ENCODE measurements at regions not wholly inside any gene's neighbourhood (a gene's known extent, or its start where the extent isn't known, plus 50 kb on each side); places are given as distances from the start of the nearest gene placed in this dataset.

GRCh38 chr13:59490651-59491050 is 673.1 kb downstream of the DIAPH3 start:
- 77% methylated on average over 1 of the region's 1 CpG for WGBS (ENCODE audit: insufficient coverage, insufficient replicate concordance, low lambda C conversion rate, missing lambda C conversion rate)
- Histone ChIP-seq H3K4me3 (no peak overlapping the region), H3K4me1 (ENCODE audit: control insufficient read depth, insufficient read depth, low read length) (no peaks in the 10 kb centered on the region), H2AFZ (ENCODE audit: control insufficient read depth, low read depth, low read length) (no peak overlapping the region), H3K27ac (ENCODE audit: control insufficient read depth, insufficient read depth) (no peak overlapping the region), H4K20me1 (ENCODE audit: control insufficient read depth, insufficient read depth) (no peaks in the 10 kb centered on the region), H3K4me2 (ENCODE audit: control insufficient read depth, insufficient read depth) (no peak overlapping the region), H3K9ac (ENCODE audit: control insufficient read depth, insufficient read depth, low read length) (no peak overlapping the region), H3K27me3 (replicated peaks in 1 of 2; ENCODE audit: control insufficient read depth in 2 of 2, insufficient read depth in 2 of 2, low read length in 1 of 2) (no peaks in the 10 kb centered on the region), H3K36me3 (ENCODE audit: control insufficient read depth in 2 of 2, insufficient read depth in 2 of 2, low read length in 1 of 2) (no peaks in the 10 kb centered on the region), H3K9me3 (replicated peaks; ENCODE audit: control insufficient read depth, insufficient read depth, low read length) (no peaks in the 10 kb centered on the region), H3K79me2 (ENCODE audit: control insufficient read depth, insufficient read depth, low read length) (no peaks in the 10 kb centered on the region)
- no peak for FAIRE-seq
- TF ChIP-seq USF1 (IDR thresholded peaks at IDR 0.05; ENCODE audit: borderline replicate concordance, extremely low read length, insufficient read depth, low read depth, low read length): no peak
- TF ChIP-seq, protein P1, sequence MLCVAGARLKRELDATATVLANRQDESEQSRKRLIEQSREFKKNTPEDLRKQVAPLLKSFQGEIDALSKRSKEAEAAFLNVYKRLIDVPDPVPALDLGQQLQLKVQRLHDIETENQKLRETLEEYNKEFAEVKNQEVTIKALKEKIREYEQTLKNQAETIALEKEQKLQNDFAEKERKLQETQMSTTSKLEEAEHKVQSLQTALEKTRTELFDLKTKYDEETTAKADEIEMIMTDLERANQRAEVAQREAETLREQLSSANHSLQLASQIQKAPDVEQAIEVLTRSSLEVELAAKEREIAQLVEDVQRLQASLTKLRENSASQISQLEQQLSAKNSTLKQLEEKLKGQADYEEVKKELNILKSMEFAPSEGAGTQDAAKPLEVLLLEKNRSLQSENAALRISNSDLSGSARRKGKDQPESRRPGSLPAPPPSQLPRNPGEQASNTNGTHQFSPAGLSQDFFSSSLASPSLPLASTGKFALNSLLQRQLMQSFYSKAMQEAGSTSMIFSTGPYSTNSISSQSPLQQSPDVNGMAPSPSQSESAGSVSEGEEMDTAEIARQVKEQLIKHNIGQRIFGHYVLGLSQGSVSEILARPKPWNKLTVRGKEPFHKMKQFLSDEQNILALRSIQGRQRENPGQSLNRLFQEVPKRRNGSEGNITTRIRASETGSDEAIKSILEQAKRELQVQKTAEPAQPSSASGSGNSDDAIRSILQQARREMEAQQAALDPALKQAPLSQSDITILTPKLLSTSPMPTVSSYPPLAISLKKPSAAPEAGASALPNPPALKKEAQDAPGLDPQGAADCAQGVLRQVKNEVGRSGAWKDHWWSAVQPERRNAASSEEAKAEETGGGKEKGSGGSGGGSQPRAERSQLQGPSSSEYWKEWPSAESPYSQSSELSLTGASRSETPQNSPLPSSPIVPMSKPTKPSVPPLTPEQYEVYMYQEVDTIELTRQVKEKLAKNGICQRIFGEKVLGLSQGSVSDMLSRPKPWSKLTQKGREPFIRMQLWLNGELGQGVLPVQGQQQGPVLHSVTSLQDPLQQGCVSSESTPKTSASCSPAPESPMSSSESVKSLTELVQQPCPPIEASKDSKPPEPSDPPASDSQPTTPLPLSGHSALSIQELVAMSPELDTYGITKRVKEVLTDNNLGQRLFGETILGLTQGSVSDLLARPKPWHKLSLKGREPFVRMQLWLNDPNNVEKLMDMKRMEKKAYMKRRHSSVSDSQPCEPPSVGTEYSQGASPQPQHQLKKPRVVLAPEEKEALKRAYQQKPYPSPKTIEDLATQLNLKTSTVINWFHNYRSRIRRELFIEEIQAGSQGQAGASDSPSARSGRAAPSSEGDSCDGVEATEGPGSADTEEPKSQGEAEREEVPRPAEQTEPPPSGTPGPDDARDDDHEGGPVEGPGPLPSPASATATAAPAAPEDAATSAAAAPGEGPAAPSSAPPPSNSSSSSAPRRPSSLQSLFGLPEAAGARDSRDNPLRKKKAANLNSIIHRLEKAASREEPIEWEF (IDR thresholded peaks at IDR 0.05; ENCODE audit: insufficient replicate concordance, low read depth, low read length): no peak
- TF ChIP-seq, protein P2, sequence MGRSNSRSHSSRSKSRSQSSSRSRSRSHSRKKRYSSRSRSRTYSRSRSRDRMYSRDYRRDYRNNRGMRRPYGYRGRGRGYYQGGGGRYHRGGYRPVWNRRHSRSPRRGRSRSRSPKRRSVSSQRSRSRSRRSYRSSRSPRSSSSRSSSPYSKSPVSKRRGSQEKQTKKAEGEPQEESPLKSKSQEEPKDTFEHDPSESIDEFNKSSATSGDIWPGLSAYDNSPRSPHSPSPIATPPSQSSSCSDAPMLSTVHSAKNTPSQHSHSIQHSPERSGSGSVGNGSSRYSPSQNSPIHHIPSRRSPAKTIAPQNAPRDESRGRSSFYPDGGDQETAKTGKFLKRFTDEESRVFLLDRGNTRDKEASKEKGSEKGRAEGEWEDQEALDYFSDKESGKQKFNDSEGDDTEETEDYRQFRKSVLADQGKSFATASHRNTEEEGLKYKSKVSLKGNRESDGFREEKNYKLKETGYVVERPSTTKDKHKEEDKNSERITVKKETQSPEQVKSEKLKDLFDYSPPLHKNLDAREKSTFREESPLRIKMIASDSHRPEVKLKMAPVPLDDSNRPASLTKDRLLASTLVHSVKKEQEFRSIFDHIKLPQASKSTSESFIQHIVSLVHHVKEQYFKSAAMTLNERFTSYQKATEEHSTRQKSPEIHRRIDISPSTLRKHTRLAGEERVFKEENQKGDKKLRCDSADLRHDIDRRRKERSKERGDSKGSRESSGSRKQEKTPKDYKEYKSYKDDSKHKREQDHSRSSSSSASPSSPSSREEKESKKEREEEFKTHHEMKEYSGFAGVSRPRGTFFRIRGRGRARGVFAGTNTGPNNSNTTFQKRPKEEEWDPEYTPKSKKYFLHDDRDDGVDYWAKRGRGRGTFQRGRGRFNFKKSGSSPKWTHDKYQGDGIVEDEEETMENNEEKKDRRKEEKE (IDR thresholded peaks at IDR 0.05): no peak
- no peak for ATAC-seq
- ChIA-PET POLR2A (no interaction called here), RAD21 (ENCODE audit: unreplicated experiment) (no interaction called here), SMC1A (ENCODE audit: uncharacterized antibody, unreplicated experiment) (interaction anchor here (0.7 kb wide), 1 partner anchor 9 kb away, joined by 3 read pairs; no protein-coding TSS in a partner anchor), CTCF (interaction anchor here (0.8 to 1.0 kb wide), 3 partner anchors 10 to 91 kb away, joined by 3 read pairs; no protein-coding TSS in a partner anchor)
- intact Hi-C loops (cut with micrococcal nuclease; ENCODE audit: unreplicated experiment) (no loop called here), in situ Hi-C loops (cut with MboI) (no loop called here)
- BruUV-seq (replicated peaks): no TSS peak
- no peak for DNase-seq (ENCODE audit: low read depth, low spot score)
